Fibroblast of the conjunctiva (primary cell): ENCODE measurements at regions not wholly inside any gene's neighbourhood (a gene's known extent, or its start where the extent isn't known, plus 50 kb on each side); places are given as distances from the start of the nearest gene placed in this dataset.
"Not testable (repeated sequence)": the region's sequence is repeated elsewhere in the genome, so short reads cannot be mapped to it uniquely, and the experiment has no call there.

Experiments used
- DNase-seq: peaks from one replicate; pipeline ENCODE4 v3.0.0-alpha.2; 2010; ENCODE audit warnings: low read depth

DNA sequence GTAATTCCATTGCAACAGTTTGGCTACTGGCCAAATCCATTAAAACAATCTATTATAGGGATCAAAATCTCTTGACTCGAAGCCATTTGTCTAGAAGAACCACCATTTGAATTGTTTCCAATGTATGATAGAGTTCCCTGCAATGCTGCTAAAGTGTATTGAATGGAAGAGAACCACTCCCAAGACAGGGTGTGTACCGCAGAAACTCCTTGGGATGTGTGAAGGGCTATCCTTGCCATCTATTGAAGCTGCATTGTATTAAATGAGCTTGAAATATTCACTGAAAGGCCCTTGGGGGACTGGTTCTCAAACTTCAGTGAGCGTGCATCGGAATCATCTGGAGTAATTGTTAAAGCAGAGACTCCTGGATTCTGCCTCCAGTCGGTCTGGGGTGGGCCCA, 260.4 kb upstream of the MEIS1 start:
- no peak for DNase-seq

DNA sequence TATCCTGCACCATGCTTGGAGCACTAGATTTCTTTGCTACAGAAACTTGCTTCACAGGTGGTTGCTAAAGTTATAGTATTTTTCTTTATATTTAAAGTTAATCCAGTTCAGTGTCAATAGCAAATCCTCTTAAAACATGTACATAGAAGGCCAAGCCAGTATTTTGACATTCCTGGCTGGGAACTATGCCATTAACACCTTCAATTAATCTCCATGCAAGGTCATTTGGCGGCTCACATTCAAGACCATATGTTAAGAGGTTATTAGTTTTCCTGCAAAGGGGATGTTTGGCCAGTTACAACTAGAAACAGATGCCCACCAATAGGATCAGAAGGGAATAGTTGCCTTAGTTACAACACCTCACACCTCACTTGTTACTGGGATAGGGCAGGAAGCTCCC, 261.3 kb upstream of the MEIS1 start:
- no peak for DNase-seq

DNA sequence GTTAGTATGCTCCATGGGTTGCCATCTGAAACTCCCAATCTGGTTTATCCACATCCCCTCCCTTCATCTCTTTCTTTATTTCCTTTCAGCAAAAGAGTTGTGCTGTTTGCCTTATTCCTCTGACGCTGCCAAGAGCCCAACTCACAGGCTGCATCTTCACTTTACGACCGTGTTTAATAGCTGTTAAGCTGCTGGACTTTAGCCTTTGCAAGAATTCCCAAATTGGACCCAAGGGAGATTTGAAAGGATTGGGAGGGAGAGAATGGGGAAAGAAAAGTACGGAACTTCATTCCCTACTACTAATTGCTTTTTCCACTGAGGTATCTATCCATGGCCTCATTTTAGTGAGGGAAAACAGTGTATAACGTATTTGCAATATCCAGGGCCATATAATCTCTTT, 263.4 kb upstream of the MEIS1 start:
- no peak for DNase-seq

DNA sequence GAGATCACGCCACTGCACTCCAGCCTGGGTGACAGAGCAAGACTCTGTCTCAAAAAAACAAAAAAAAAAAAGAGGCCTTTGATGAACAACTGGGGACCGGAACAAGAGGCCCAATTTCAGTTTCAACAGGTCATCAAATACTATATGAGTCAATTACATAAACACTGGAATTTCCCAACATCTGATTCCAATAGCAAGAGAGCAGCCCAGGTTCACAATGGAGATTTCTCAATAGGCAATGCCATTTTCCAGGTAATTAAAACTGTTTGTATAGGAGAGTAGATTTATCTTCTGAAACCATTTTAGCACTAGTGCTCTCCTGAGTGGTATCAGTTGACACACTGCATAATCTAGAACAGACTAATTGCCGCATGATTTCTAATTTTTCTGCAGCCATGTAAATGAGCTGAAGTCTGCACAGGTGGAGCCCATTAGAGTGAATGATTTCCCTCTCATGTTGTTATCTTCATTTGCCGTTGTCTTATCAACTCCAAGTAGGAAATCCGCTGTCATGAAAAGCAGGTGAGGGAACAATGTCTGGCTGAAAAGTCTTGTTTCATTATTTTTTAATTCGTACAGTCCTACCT, 264.1 kb upstream of the MEIS1 start:
- no peak for DNase-seq

DNA sequence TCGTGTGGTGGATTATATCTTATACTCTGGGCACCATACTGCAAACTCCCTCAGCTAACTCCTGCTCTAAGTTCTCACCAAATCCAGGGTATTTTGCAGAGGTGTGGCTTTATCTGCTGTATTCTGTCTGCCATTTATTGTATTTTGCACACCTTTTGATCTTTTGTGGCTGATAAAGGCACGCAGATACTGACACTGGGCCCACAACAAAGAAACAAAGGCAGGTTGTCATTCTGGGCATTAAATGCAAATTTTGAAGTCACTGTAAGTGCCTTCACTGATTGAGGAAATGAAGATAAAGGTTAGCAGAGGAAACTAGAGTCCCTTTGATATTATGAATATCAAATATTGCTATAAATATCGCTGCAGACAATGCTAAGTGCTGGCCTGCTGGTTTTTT, 265.8 kb upstream of the MEIS1 start:
- no peak for DNase-seq

DNA sequence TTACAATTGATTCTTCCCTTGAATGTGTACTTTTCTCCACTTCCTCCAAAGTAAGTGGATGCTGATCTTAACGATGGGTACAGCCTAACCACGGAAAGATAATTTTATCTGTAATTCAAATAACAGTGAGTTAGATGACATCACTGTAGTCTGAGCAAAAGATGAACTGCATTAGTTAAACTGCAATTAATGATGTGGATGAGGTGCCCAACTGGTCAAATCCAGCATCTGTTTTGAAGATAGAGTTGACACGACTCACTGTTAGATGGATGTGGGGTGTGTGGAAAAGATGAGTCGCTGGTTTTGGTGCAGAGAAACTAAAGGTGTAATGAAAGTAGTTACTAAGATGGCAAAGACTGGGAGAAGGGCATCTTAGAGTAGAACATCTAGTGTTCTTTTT, 270.5 kb upstream of the MEIS1 start:
- DNase-seq: no peak

DNA sequence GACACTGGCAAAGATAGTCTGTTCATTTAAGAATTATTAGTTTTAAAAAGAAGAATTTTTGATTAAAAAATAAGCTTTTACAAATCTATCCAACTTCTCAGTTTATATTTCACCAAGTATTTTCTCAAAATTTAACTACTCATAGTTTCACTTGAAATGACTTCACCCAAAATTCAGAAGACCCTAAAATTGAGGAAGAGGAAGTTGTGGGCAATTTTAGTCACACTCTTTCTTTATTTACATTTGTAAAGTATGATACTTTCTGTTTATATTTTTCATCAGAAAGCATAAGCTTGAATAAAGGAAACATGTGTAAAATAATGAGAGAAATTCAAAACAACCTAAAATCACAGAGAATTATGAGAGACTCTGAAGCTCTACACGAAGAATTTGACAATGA, 278.8 kb upstream of the MEIS1 start:
- DNase-seq: no peak

DNA sequence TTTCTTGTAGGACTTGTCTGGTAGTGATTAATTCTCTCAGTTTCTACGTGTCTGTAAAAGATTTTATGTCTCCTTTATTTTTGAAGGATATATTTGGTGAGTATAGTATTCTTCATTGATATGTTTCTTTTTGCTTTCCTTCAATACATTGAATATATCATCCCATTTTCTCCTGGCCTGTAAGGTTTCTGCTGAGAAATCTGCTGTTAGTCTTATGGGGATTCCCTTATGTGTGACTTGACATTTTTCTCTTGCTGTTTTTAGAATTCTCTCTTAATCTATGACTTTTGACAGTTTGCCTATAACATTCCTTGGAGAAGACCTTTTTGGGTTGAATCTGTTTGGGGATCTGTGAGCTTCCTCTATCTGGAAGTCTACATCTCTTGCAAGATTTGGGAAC, 281.0 kb upstream of the MEIS1 start:
- DNase-seq: no peak

DNA sequence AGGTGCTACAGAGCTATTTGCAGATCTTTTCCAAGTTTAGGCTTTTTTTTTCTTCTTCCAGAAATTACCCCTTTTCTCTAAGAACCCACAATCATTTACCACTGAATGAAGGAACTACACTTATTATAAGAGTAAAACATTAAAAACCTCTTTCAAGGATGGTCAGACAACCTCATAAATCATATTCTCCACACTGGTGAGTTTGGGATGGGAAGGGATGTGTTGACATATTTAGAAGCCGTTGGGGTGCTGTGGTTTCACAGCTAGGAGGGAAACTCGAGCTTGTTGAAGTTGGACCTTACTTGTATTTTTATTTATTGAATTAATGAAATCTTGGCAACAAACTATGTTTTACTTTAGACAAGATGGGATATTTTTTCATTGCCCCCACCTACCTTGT, 289.4 kb upstream of the MEIS1 start:
- no peak for DNase-seq

DNA sequence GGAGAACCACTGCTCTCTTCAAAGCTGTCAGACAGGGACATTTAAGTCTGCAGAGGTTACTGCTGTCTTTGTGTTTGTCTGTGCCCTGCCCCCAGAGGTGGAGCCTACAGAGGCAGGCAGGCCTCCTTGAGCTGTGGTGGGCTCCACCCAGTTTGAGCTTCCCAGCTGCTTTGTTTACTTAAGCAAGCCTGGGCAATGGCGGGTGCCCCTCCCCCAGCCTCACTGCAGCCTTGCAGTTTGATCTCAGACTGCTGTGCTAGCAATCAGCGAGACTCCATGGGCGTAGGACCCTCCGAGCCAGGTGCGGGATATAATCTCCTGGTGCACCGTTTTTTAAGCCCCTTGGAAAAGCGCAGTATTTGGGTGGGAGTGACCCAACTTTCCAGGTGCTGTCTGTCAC, 290.6 kb upstream of the MEIS1 start:
- DNase-seq: not testable (repeated sequence)

DNA sequence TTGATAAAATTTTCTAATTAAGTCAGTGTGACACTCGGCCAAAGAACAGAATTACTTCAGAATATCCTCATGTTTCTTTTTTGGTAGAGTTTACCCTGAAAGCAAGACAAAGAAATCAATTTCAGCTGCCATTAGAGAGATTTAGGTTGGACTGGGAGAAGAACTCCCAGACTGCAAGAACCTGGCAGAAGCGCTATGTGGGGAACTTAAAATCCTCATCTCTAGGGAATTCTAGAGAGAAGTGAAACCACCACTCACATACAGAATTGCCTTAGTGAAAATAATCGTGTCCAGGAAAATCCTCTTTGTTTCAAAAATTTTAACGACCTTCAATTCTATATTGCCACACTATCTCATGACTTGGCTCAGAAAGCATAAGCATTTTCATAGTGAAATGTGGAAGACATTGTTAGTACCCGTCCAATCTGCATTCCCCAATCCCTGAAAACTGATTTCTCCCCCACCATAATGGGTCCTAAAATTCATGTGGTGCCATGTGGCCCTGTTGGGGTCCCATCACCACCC, 297.3 kb upstream of the MEIS1 start:
- no peak for DNase-seq

DNA sequence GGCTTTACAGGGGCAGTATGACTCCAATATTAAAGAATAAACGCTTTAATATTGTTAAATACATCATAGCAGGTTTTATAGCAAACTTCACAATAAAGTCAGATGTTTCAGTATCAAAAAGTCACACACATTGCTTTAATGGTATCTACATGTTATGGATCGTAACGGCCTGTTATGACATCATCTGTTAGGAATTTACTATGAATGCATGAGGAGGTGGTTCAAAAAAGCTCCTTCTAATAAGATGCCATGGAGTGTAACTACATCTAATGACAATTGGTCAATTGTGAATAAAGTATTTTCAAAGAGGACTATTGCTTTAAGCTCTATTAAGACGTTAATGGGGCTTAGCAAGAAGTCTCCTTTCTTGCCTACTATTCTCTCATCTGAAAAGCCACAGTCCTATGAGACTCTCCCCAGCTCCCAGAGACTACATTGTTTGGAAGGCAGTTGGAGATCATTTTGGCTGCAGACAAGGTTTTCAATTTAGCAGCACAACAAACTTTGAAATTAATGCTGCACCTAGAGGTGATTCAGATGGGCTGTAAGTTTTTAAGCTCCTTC, 300.7 kb upstream of the MEIS1 start:
- DNase-seq: no peak

DNA sequence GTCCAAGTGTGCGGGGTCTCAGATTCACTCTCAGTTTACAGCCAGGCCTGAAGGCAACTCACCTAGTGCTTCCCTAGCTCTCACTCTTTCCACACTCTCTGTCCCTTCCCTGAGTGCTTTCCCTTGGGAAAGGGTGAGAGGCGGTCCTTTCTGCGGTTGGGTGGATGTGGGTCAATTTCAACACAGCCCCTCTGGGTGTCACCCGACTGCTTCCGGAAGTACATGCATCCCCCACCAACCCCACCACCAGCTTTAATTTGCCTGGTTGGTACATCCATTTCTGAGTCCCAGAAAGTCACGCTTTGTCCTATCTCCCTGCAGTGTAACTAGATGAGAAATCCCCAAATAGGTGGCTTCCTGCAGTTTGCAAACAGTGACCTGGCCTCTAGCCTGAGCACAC, 307.3 kb upstream of the MEIS1 start:
- no peak for DNase-seq

DNA sequence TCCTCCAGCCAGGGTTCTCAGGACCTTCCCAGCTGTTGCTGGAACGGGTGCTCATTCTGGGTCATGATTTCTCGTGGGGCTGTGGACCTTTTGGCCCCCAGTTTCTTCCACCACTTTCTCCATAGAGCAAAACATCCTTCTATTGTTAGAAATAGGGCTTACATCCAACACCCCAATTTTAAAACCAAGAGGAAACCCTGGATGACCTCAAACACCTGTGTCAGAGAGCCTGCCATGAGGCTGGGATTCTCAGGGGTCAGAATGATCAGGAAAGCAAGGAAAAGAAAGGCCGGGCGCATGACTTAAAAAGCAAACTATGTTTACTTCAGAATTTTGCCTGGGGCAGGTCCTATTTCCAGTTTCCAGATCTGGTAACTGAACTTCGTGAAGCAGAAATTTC, 307.9 kb upstream of the MEIS1 start:
- DNase-seq: no peak

DNA sequence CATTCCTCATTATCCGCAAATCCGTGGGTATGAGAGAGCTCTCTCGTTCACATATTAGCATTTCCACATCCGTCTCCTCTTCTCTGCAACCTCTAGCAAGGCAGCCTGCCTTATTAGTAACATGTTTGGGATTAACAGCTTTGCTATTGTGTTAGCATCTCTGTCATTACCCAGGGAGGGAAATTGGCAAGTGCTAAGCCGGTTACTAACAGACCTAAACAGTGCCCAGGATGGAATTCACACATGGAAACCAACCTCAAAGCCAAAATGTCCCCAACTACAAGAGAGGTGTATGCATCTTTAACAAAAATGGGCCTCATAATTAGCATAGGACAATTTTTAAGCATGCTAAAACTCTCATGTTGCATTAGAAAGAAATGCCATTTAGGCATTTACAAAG, 309.0 kb upstream of the MEIS1 start:
- no peak for DNase-seq

DNA sequence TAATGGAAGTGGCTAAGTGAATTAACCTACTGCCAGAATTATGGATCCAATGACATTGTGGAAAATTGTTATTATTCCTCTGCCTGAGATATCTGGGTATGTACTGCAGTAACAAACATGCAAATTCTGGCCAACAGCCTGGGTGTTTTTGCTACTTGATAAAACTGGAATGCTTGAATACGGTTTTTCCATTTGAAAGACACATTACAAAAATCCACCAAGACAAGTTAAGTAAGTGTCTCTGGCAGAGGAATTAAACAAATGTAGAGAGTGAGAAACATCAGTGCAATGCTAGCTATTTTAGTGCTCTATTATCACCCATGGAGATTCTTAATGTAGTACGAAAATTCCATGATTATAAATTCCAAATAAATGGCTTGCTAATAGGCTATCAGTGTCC, 312.4 kb upstream of the MEIS1 start:
- no peak for DNase-seq

DNA sequence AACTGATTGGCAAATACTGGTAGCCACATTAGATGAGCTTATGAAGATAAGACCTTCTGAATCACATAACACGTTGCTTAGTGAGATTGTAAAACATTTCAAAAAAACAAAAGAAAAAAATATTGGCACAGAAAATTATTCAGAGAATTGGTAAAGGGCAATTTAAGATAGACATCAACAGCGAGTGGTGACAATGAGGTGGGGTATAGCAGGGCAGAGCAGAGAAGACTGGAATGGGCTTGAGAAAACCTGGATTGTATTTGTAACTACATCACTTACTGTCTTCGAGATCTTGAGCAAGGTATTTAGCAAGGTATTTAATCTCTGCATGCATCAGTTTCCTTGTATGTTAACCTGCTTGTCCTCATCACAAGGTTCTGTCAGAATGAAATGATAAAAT, 313.0 kb upstream of the MEIS1 start:
- DNase-seq: no peak

DNA sequence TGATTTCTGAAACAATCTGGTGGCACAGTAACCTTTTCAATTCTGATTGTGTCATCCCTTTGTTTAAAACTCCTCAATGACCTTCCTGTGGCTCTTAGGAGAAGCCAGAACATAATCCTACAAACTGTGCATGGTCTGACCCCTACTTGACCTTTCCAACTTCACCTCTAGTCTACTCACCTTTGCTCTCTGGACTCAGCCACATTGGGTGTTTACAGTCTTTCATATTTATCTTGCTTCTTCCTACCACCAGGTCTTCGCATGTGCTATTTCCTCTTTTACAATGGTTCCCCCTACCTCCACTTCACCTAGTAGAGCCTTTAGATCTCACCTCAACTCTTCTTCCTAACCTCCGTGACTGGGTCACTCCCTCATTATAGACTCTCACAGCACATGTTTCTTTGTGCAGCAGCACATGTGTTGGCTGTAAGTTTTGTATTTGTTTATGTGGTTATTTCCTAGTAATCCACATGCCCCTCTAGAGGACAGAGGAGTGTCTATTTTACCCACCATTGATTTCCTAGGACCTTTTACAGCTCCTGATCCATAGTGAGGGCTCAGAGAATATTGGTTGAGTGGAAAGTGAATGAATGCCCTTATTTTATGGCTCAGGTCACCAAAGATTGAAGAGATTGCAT, 320.8 kb upstream of the MEIS1 start:
- no peak for DNase-seq

DNA sequence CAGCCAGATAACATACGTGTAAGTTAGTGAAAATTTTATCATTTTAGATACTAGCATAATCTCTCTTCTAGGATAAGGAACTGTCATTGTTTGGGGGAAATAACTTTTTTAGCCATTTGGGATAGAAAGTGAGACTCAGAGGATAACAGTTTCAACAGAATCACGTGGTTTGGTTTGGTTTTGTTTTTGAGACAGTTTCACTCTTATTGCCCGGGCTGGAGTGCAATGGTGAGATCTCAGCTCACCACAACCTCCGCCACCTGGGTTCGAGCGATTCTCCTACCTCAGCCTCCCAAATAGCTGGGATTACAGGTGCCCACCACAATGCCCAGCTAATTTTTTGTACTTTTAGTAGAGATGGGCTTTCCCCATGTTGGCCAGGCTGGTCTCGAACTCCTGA, 323.2 kb upstream of the MEIS1 start:
- DNase-seq: no peak

DNA sequence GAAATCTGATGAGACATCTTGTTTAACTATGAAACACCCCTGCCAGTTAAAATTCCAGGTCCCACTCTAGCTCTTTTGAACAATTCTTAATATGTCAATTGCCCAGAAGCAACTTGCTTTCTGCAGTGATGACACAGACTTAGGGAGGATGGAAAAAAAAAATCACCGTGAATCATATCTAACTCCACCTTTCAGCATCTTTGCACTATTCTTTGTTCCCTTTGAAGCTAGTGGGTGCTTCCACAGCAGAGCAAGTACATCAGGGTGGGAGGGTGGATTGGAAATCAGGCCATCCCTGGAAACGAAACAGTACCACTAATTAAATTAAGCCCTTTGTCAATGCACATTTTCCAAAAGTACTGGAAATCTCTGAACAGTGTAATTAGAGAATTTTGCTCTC, 324.3 kb upstream of the MEIS1 start:
- DNase-seq: no peak

DNA sequence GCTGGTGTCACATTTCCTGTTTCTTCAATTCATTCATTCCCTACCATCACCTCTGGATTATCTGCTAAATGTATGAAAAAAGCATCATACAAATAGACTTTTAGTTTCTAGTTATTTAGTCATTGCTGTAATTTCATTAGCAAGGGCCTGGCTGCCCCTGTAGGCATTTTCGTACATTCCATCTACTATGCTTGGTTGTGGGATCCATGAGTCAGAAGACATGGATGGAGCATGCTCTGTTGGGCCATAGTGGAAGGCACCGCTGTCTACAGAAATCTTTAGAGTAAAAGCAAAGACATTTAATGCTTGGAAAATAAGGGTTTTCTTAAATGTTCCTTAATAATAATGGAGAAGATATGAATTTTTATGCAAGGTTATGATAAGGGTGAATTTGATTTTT, 324.8 kb upstream of the MEIS1 start:
- DNase-seq: no peak

DNA sequence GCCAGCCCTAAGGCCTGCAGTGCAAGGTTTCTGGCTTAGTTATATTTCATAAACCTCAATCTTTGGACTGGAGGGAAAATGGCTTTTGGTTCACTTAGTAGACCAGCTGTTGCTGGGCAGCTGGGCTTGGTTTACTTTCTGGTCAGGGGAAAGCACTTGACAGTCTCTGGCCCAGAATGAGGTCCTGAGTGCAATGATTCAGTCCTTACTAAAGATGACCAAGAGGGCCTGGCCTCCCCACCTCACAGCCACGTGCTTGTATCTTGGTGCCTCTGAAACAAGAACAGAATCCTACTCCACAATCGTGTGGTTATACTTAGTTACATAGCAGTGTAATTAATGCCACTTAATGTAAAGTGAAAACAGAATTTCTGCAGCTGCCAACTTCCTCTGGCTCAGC, 325.5 kb upstream of the MEIS1 start:
- no peak for DNase-seq

DNA sequence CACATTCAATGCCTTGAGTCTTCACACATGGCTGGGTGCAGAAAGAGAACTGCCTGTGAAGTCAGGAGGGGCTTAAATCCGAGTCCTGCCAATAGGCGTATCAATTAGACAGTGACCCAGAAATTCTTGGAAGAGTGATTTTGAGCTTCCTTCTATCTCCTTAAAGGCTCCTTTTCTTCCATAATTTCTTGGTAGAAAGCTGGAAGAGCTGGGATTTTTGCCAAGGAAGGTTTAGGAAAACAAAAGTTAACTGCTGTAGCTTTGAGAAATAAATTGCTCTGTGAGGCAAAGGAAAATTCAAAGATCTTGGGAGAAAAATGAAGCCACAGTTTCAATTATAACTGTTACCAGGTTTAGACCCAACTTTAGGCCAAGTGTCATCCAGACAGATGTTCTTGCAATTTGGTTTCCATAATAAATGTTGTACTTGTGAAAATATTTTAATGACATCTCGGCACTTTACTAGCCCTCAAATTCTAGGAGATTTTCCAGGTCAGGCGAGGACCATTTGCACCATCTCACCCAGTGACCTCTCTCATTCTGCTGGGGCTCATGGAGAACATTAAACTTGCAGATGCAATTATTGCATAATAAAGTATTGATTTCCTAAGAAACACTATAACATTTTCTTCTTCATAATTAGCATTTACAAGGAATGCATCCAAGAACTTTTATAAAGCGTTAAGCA, 329.7 kb upstream of the MEIS1 start:
- no peak for DNase-seq
